IPS-18c (cell line): ENCODE measurements at regions not wholly inside any gene's neighbourhood (a gene's known extent, or its start where the extent isn't known, plus 50 kb on each side); places are given as distances from the start of the nearest gene placed in this dataset.

Experiments used
- H3K4me3 ChIP-seq: 2 replicates; pipeline ENCODE4 v1.7.0; 2013; ENCODE audit warnings: low read depth, mild to moderate bottlenecking, low read length, moderate library complexity; ENCODE audit not compliant: insufficient read depth
- H3K9me3 ChIP-seq: one replicate; pipeline ENCODE4 v1.6.1; 2013; ENCODE audit warnings: mild to moderate bottlenecking, low read length, moderate library complexity; ENCODE audit not compliant: control insufficient read depth, insufficient read depth

DNA sequence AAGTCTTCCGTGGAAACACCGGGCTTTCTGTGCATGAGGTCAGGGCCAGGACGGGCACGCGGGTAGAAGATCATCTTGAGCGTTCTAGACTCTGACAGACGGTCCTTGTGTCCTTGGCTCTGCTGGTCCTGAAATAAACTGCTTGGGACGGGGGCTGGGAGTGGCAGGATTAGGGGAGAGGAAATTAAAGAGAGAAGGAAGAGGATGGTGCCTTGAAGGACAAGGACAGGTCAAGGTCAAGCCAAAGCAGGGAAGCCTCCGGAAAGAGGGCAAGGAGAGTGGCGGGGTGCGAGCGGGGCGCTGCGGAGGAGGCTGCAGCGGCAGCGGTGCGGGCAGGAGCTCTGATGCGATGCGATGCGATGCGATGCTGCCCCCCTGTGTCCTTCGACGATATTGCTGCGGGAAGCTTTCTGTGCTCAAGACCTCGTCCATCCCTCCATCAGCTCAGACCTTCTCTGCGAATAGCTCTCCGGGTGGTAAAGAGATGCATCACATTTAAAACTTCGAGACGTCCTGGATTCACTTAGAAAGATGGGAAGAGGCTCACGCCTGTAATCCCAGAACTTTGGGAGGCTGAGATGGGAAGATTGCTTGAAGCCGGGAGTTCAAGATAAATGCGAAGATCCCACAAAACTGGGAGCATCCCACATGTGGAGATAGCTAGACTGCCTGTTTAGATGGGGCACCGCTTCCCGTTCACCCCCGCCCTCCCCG lies 110.1 kb upstream of the TMEM132D start:
- H3K9me3 ChIP-seq: no peaks in the 10 kb centered on the region
- H3K4me3 ChIP-seq: 0 out of 2 replicates have a peak overlapping the region, but pooled peaks have one; percentile 1

DNA sequence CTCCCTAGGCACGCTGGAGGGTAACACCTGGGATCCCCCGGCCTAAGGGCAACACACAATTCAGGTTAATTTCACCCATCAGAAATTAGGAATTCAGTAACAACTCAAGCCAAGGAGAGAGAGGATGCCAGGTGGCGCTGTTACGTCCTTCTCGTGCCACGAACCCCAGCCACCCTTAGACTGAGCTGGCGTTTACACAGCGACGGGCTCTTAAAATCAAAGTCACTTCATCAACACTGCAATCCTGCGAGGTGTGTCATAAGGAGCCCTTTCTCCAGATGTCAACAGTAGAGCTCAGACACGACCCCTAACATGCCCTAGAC lies 110.6 kb upstream of the TMEM132D start:
- H3K4me3 ChIP-seq: 0 out of 2 replicates have a peak overlapping the region, but pooled peaks have one; percentile 1
- no peaks in the 10 kb centered on the region for H3K9me3 ChIP-seq

DNA sequence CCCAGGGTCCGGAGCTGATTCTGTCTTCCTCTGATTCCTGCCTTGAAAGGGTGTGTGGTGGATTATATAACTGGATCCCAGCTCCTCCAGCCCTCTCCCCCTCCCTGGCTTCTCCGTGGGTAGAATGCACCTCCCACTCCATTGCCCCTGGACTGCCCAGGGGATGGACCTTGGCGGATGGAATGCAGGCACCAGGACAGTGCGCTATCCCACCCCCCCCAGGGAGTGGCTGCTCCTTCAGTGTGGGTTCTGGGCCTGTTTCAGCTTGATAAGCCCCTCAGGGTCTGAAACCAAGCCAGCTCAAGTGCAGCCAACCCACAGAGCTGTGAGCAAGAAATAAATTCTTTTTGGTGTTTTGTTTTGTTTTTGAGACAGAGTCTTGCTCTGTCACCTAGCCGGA lies 112.4 kb upstream of the TMEM132D start:
- Histone ChIP-seq H3K9me3 (no peaks in the 10 kb centered on the region), H3K4me3 (no peak overlapping the region)

DNA sequence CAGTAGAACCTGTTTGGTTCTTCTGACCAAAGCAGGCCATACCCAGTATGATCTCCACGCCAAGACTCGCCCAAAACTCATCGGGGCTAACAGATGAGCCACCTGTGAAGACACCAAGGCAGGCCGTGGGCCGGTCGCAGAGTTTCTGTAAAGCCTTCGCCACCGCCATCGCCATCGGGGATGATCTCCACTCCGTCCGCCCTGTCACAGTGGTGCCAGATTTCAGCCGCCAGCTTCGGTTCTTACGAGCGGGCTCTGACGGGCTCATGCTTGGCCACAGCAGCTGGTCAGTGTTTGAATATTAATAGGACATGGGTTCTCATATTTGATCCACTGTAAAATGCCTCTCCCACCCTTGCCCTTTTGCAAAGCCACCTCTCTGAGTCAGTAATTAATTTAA lies 113.2 kb upstream of the TMEM132D start:
- Histone ChIP-seq H3K9me3 (no peaks in the 10 kb centered on the region), H3K4me3 (no peak overlapping the region)

DNA sequence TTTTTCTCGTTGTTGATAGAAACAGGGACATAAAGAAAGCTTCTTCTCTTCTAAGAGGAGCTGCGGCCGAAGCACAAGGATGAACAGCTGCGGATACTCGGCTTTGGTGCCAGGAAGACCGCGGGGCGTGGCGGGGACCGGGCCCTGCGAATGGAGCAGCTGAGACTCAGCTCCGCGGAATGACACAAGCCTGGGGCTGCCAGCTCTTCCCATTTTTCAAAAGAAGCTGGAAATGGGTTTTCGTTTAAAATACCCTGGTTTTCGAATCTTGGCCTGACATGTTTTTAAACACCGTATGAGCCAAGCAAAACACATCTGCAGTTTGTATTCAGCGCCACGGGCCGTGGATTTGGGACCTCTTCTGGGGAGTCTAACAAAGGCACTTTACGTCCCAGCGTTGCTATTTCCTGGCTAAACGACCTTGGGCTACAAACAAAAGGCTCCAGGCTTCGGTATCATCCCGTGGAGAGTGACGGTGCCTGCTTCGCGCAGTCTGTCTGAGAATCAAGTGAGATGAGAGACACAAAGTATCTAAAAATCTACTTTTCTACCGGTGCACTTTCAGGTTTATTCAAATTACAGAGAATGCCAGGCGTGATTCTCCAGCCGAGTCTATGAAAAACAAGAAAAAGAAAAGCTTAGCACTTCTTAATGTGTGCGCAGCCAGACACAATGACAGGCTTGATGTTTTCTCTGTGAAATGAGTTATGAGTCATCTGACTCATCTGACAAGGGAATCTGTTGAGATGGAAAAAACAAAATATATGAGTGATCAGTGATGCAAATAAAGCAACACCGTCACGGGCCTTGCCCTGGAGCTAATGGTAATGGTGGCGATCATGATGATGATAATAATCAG lies 114.0 kb upstream of the TMEM132D start:
- H3K4me3 ChIP-seq: no peak overlapping the region

DNA sequence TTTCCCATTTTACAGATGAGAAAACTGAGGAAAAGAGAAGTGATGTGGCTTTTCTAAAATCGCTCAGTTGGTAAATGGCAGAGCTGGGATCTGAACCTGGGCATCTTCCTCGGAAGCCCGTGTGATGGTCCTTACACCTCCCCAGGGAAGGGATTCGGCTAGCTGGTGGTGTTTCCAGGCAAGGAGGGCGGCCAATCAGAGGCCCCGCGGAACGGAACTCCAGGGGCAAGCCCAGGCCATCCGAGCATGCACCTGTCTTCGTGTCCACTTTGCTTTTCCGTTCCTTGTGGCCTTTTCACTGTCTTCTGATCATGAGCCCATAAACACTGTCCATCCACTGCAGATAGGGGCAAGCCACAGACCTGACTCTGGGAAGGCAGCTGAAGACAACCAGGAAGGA lies 114.8 kb upstream of the TMEM132D start:
- H3K9me3 ChIP-seq: no peaks in the 10 kb centered on the region

More for the DNA sequence above, 114.0 kb upstream of the TMEM132D start:
- H3K9me3 ChIP-seq: no peaks in the 10 kb centered on the region

DNA sequence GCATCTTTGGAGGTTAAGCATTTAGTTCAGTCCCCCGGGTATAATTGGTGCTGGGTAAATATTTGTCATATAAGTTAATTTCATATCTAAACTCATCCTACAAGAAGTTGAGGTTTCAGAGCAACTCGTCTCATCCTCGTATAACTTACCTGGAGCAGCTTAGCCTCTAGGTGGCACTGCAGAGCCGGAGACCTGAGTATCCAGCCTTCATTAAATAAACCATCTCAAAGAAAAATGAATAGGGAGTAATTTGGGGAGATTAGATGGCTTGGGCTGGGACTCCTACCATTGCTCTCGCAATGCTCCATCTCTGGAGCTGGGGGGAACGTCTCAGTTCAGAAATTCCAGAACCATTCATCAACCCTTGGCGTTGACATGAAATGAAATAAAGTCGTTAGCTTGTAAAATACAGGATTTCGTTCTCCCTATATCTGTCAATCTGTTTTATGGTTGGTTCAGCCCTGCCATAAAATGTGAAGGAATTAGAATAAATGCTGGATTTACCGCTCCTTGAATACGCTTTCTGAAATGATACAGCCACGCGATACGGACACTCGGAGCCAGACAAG lies 122.9 kb upstream of the TMEM132D start:
- Histone ChIP-seq H3K4me3 (no peak overlapping the region), H3K9me3 (no peaks in the 10 kb centered on the region)

More for the DNA sequence above, 114.8 kb upstream of the TMEM132D start:
- no peak overlapping the region for H3K4me3 ChIP-seq

DNA sequence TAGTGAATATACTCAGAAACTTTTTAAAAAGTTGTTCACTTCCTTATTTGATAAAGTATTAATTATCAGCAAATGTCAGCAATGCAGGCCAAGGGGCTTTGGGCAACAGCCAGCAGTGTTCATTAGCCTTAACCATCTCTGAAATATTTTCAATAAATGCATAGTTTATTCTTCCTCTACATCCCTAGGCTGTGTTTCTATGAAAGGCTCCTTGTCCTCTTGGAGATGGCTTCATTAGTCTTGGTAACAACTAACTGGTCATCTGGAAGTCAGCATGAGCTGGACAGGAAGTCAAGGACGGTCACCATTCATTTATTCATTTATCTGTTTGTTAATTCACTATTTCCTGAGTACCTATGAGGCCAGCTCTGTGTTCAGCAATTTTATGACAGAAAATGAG lies 124.0 kb upstream of the TMEM132D start:
- no peak overlapping the region for H3K4me3 ChIP-seq
- no peaks in the 10 kb centered on the region for H3K9me3 ChIP-seq

DNA sequence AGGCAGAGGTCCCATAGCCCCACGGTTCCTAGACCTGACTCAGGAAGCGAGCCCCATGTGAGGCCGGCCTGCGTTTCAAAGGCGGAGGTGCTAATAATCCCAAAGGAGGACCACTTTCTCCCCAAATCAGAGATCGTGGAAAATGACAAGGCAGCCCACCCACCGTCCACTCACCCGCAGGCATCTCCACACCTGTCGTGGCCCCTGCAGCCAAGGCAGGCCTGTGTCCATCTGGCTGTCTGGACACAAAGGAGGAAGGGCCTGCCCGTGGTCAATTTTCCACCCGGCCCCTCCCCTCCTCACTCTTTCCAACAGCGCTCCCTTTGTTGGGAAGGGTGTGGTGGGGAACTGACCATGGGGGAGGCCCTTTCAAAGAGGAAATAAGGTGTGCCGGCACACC lies 125.3 kb upstream of the TMEM132D start:
- Histone ChIP-seq H3K9me3 (no peaks in the 10 kb centered on the region), H3K4me3 (no peak overlapping the region)

DNA sequence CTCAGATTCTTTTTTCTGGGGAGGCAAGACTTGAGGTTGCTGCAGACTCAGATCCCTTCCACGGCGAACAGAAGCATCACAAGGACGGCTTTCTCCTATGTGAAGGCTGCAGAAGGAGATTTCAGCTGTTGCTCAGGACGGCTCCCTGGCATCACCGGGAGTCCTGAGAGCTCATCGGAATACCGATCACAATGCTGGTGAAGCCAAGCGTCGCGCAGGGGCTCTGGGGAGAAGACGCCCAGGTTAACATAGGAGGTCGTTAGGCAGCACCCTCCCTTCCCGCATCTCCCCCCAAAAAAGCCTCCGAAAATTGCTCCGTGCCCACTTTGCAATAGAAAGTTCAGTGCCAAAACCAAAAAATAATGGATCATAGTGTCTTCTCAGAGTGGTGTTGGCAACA lies 127.2 kb upstream of the TMEM132D start:
- no peaks in the 10 kb centered on the region for H3K9me3 ChIP-seq
- no peak overlapping the region for H3K4me3 ChIP-seq

DNA sequence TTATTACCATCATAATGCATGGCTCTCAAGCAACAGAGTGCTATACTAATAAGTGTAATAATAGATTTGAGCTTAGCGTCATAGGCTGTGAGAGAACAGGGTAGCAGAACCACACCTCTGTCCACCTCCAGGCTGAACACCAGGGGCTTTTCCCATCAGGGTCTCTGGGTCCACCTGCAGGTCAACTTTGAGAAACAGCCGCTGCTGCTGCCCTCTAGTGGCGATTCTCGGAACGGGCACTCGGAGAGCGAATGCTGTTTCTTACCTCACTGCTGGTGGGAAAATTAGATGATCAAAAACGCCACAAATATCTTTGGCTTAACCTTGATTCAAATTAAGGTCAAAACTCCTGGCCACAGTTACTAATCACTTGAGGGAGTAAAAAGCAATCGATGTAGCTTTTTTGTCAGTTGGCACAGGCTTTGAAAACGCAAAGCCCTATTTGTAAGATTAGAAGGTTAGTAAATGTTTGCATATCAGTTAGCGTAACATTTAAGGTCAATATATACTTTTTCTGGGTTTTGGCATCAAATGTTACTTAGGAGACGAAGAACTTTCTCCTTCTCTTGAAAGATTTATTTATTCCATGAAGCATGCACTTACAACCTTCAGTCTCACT lies 127.9 kb upstream of the TMEM132D start:
- no peak overlapping the region for H3K4me3 ChIP-seq
- no peaks in the 10 kb centered on the region for H3K9me3 ChIP-seq

DNA sequence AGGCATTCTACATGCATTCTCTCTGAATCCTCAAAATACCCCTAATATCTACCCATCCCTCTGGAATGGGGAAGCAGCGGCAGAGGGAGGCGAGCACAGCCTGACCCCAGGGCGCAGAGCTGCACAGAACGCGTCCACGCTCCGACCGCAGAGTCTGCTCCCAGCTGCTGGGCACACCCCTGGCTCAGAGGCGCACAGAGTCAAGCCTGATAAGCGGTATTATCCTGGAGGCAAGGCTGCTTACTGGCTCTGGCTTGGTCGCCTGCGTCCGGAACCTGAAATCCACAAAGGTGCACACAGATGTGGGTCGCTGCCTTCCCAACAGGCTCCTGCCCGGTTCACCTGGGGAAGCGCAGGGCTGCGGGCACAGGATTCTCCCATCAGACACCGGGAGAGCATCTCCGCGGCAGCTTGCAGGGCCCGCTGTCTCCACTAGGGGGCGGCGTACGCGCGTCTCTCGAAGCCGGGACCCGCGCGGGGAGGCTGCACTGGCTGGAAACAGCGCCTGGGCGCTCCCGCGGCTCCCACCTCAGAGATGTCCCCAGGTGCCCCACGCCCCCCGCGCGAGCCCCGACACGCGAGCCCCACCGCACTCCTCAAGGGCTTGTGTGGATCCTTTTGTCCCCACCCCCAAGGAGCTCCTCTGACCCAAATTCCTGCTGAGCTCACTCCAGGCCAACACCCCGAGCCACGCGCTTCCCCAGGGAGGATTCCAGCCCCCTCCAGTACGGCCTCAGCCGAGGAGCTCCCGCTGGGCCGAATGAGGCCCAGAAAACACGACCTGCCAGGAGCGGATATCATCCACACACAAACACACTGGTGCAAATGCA lies 120.1 kb upstream of the FZD10 start:
- Histone ChIP-seq H3K9me3 (no peaks in the 10 kb centered on the region), H3K4me3 (no peak overlapping the region)

DNA sequence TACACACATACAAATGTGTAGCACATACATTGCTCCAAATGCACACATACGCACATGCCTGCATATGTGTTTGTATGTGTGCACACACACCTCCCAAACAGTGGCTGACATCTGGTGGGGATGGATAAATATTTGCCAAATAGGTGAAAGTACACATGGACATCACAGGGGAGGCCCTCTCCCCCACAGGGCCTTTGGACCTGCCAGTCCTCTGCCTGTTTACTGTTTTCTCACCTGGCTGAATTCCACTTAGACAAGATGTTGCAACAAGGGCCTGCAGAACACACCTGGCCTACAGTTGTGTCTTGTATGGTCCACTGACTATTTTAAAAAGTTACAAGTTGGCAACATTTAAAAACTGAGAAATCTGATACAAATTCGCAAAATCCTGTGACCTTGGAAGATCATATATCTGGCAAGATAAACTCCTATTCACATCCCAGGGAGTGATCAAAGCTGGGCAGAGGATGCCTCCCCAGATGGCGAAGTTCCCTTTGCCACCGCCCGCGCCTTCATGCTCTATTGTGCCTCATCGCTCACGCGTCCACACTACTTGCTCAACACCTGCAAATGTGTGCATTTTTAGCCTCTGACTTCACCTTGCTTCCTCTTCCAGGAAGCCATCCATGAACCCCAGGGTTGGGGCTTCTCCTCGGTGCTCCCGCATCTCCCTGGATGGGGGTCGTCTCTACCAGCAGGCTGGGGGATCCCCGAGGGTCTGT lies 118.4 kb upstream of the FZD10 start:
- no peak overlapping the region for H3K4me3 ChIP-seq
- H3K9me3 ChIP-seq: peaks cover 2% of the 10 kb centered on the region

DNA sequence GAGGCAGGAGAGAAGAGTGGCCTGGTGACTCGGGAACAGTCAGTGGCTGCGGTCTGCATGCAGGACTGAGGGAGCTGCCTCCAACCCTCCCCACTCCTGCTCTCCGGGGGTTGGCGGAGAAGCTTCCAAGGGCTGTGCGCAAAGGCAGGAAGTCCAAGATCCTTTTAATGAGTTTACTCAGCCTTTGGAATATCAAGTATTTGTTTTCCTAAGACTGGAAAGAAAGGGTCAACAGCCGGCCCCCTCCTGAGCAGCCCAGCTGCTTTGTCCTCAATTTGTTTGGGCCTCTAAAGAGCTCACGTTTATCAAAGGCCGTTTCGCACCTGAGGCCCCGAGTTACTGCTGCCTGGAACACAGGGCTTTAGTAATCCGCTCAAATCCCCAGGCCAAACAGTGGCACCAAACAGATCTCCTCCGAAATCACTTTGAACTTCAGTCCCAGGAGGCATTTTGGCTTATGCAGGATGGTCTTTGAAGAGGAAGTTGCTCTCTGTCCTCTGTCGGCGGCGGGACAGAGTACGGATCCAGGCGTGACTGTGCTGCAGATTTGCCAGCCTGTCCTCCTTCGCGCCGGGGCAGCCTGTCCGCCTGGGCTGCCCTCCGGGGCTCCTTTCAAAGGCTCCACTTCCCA lies 117.2 kb upstream of the FZD10 start:
- peaks cover 2% of the 10 kb centered on the region for H3K9me3 ChIP-seq
- no peak overlapping the region for H3K4me3 ChIP-seq

DNA sequence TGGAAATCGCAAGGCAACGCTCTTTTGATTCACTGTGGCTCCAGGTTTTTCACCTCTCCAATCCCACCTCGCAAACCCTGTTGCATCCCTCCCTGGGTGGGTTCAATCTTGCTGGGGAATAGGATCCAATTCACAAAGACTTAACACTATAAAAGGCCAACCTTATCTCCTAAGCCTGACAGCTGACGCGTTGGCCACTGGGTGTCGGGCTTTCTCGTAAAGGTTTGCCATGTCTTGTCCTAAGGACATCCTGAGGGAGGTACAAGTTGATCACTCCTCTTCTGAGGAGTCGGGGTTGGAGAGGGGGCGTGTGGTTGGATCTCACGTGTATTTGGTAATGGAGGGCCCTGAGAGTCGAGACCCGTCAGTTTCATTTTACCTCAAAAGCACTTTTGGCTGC lies 112.6 kb upstream of the FZD10 start:
- peaks cover 2% of the 10 kb centered on the region for H3K9me3 ChIP-seq
- H3K4me3 ChIP-seq: no peak overlapping the region

DNA sequence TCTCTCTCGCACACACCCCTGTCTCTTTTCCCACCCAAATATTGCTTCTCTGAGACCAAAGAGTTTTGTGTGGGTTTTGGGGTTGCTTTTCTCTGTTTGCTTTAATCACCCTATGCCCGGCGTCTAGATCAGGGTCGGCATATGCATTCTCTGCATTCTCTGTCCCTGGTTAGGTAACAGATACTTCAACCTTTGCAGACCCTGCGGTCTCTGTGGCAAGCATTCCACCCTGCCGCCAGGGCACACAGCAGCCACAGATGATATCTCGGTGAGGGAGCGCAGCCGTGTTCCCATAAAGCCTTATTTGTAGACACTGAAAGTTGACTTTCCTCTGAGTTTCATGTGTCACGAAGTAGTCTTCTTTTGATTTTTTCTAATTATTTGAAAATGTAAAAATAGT lies 110.4 kb upstream of the FZD10 start:
- Histone ChIP-seq H3K9me3 (peaks cover 2% of the 10 kb centered on the region), H3K4me3 (no peak overlapping the region)
